B cell (primary cell): ENCODE measurements at regions not wholly inside any gene's neighbourhood (a gene's known extent, or its start where the extent isn't known, plus 50 kb on each side); places are given as distances from the start of the nearest gene placed in this dataset.

Experiments used
- EZH2 ChIP-seq: IDR thresholded peaks from 2 replicates; pipeline ENCODE4 v1.6.1; 2012; ENCODE audit warnings: borderline replicate concordance, low read depth, mild to moderate bottlenecking, moderate library complexity, low read length; ENCODE audit not compliant: insufficient read depth, poor library complexity, severe bottlenecking
- TF ChIP-seq, protein P1 (sequence below): fragments of 200-600 bp; IDR thresholded peaks from one replicate; pipeline ENCODE4 v1.8.0; 2022; ENCODE audit warnings: antibody characterized with exemption, mild to moderate bottlenecking

DNA sequence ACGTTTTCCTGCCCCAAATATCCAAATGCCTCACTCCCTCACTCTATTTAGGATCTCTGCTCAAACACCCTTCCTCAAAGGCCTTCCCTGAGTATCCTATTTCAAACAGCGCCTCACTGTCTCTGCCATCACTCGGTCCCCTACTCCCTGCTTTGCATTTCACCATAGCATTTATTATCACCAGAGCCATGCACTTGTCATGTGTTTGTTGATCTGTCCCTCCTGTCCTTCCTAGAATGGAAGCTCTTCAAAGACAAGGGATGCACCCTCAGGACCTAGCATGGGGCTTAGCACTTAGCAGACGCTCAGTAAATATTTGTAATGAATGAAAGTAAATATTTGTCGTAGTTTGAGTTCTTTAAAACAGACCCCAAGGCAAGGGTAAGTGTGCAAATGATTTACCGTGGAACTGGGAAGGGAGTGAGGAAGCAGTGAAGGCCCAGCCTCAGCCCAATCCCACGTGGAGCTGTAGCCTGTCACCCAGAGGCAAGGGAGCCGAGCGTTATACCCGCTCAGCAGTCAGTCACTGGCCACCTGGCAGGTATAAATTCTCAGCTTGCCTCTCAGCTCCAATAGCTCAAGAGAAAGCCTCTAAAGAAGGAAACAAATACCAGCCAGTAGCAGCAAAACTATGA, 97.7 kb upstream of the KIF2A start:
- TF ChIP-seq, protein P1, sequence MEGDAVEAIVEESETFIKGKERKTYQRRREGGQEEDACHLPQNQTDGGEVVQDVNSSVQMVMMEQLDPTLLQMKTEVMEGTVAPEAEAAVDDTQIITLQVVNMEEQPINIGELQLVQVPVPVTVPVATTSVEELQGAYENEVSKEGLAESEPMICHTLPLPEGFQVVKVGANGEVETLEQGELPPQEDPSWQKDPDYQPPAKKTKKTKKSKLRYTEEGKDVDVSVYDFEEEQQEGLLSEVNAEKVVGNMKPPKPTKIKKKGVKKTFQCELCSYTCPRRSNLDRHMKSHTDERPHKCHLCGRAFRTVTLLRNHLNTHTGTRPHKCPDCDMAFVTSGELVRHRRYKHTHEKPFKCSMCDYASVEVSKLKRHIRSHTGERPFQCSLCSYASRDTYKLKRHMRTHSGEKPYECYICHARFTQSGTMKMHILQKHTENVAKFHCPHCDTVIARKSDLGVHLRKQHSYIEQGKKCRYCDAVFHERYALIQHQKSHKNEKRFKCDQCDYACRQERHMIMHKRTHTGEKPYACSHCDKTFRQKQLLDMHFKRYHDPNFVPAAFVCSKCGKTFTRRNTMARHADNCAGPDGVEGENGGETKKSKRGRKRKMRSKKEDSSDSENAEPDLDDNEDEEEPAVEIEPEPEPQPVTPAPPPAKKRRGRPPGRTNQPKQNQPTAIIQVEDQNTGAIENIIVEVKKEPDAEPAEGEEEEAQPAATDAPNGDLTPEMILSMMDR: no peak
- no peak for TF ChIP-seq EZH2
